Aorta (tissue), 5 donors: ENCODE measurements at regions not wholly inside any gene's neighbourhood (a gene's known extent, or its start where the extent isn't known, plus 50 kb on each side); places are given as distances from the start of the nearest gene placed in this dataset.
"Not testable (repeated sequence)": the region's sequence is repeated elsewhere in the genome, so short reads cannot be mapped to it uniquely, and the experiment has no call there.

Experiments
- ATAC-seq: fragments of 200-7000 bp; cut with Tn5 transposase; one replicate; pipeline ENCODE4 v1.9.1; 2022; ENCODE audit warnings: moderate library complexity; ENCODE audit not compliant: low FRiP score
- DNase-seq, 2 donors: peaks; one replicate each; pipeline ENCODE4 v3.0.0-alpha.2; 2020
- H3K27ac ChIP-seq, 2 donors: one replicate each; pipeline ENCODE4 v1.5.1; 2013; ENCODE audit warnings: low read length in 2 of 2, mild to moderate bottlenecking in 2 of 2, moderate library complexity in 2 of 2, control low read depth in 1 of 2, inconsistent platforms in 1 of 2, low read depth in 1 of 2
- H3K27me3 ChIP-seq, 2 donors: one replicate each; pipeline ENCODE4 v1.6.1; 2013; ENCODE audit warnings: control low read depth in 1 of 2, low read length in 1 of 2, mild to moderate bottlenecking in 1 of 2, moderate library complexity in 1 of 2; ENCODE audit not compliant: insufficient read depth in 2 of 2, control insufficient read depth in 1 of 2
- H3K36me3 ChIP-seq, 2 donors: one replicate each; pipeline ENCODE4 v1.6.1; 2013; ENCODE audit warnings: control low read depth in 1 of 2, low read length in 1 of 2, mild to moderate bottlenecking in 1 of 2; ENCODE audit not compliant: insufficient read depth in 2 of 2, control insufficient read depth in 1 of 2
- H3K4me1 ChIP-seq, 2 donors: one replicate each; pipeline ENCODE4 v1.6.1; 2013; ENCODE audit warnings: low read length in 2 of 2, control low read depth in 1 of 2, mild to moderate bottlenecking in 1 of 2, moderate library complexity in 1 of 2; ENCODE audit not compliant: insufficient read depth in 2 of 2, control insufficient read depth in 1 of 2
- H3K4me3 ChIP-seq, 2 donors: one replicate each; pipeline ENCODE4 v1.5.1; 2013; ENCODE audit warnings: low read length in 2 of 2, control low read depth in 1 of 2, mild to moderate bottlenecking in 1 of 2
- H3K9me3 ChIP-seq: one replicate; pipeline ENCODE4 v1.6.1; 2013; ENCODE audit warnings: mild to moderate bottlenecking, low read length; ENCODE audit not compliant: control insufficient read depth
- WGBS, 2 donors: extraction: QIAGEN DNeasy Blood & Tissue Kit; methylation state at CpG; one replicate each; pipeline ENCODE4 v1.1.7; 2013; 5-methylcytosine and 5-hydroxymethylcytosine counted together
- intact Hi-C, 2 donors: fragments of 100-400 bp; cut with DNase I; formaldehyde crosslinking; loops; one replicate each; pipeline versions ENCODE4 v1.14.2 to v1.15.0; 2022
- donor health status: healthy with polysubstance abuse.
- donor health status: Bipolar disorder and iron deficiency.
- donor health status: DM: no; HTN: no; CAD: no.
- donor health status: DM: no; HTN: no; CAD: no.
- donor health status: DM: yes; HTN: yes; CAD: no.

DNA sequence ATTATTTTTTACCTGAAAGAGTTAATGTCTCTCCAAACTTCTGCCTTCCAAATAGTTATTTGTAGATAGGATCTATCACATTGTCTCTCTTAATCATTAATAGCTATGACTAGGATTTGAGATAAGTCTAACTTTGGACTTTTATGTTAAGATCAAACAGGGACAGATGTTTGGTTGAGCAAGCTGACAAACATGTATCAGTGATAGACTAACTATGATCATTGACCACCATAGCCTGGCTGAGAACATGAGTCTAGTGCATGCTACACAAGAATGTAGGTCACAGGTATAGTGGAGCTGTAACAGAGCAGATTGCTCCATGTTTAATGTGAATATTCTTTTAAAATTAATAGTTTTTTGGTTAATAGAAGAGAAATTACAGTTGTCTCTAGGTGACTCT is 52.0 kb downstream of the SYT15B start:
- H3K27ac ChIP-seq, H3K9me3 ChIP-seq, H3K4me3 ChIP-seq, H3K27me3 ChIP-seq, ATAC-seq, intact Hi-C loops, DNase-seq, H3K4me1 ChIP-seq, H3K36me3 ChIP-seq: not testable (repeated sequence)

DNA sequence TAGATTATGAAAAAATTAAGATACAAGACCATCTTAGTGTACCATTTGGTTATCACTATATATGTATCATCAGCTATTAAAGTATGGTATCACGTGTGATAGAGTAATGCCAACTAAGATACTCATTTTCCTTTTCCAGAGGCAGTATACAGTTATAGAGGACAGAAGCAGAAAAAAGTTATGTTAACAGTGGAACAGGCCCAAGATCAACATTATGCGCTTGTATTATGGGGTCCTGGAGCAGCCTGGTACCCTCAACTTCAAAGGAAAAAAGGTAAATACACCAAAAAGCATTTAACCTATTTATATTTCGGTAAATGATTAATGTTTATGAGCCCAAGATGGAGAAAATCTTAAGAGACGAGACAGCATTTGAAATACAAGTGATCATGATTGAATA is 52.9 kb downstream of the SYT15B start:
- H3K4me3 ChIP-seq, H3K36me3 ChIP-seq, H3K27me3 ChIP-seq, intact Hi-C loops, ATAC-seq, H3K4me1 ChIP-seq, H3K9me3 ChIP-seq, DNase-seq, H3K27ac ChIP-seq: not testable (repeated sequence)
- WGBS, 2 donors, result no CpG with 5 or more reads among the region's 4 CpGs

DNA sequence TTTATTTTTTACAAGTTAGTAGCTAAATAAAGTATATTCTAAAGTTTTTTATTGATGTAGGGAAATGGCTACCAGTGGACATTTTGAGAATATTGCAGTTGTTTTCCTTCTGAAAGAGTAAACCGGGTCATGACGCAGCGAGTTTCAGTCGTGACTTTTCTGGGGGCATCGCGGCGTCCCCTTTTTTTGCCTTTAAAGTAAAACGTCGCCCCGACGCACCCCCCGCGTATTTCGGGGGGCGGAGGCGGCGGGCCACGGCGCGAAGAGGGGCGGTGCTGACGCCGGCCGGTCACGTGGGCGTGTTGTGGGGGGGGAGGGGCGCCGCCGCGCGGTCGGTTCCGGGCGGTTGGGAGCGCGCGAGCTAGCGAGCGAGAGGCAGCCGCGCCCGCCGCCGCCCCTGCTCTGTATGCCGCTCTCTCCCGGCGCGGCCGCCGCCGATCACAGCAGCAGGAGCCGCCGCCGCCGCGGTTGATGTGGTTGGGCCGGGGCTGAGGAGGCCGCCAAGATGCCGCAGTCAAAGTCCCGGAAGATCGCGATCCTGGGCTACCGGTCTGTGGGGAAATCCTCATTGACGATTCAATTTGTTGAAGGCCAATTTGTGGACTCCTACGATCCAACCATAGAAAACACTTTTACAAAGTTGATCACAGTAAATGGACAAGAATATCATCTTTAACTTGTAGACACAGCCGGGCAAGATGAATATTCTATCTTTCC is 57.5 kb downstream of the SYT15B start:
- not testable (repeated sequence) for H3K27ac ChIP-seq, H3K36me3 ChIP-seq
- peak; percentile 89 to 93 for DNase-seq

DNA sequence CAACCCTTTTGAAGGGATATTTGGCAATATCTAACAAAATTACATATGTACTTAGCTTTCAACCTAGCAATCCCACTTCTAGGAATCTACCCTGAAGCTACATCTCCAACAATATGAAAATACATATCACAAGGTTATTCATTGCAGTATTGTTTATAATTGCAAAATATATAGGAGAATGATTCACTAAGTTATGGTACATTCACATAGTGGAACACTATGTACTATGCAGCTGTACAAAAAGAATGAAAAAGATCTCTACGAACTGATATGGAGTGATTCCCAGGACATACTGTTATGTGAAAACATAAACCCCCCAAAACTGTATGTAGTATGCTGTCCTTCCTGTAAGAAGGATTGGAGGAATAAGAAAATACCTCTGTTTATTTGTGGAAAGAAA is 62.1 kb downstream of the SYT15B start:
- H3K4me3 ChIP-seq, DNase-seq, intact Hi-C loops, H3K27ac ChIP-seq, H3K9me3 ChIP-seq, H3K27me3 ChIP-seq, H3K36me3 ChIP-seq, ATAC-seq, H3K4me1 ChIP-seq: not testable (repeated sequence)
- 35 to 43% methylated on average over 1 of the region's 1 CpG for WGBS, 2 donors

More for the DNA sequence above, 57.5 kb downstream of the SYT15B start:
- H3K27me3 ChIP-seq, H3K4me1 ChIP-seq, H3K4me3 ChIP-seq, intact Hi-C loops, H3K9me3 ChIP-seq: not testable (repeated sequence)
- WGBS, 2 donors, result 0% methylated on average over 4 to 36 of the region's 66 CpGs
- peak; percentile 99 for ATAC-seq

DNA sequence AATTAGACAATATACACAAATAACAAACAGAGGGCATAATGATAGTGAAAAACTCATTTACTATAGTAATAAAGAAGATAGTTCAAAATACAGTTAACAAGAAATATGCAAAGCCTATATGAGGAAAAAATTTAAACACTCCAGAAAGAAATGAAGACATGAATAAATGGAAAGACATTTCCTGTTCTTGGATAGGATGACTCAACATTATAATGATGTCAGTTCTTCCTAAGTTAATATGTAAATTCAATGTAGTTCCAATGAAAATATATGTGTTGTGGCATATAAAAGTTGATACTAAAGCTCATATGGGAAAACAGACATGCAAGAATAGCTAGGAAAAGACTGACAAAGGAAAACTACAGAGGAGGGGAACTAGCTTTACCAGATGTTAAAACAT is 63.5 kb downstream of the SYT15B start:
- H3K9me3 ChIP-seq, ATAC-seq, intact Hi-C loops, H3K4me3 ChIP-seq, DNase-seq, H3K4me1 ChIP-seq, H3K27ac ChIP-seq, H3K36me3 ChIP-seq, H3K27me3 ChIP-seq: not testable (repeated sequence)

DNA sequence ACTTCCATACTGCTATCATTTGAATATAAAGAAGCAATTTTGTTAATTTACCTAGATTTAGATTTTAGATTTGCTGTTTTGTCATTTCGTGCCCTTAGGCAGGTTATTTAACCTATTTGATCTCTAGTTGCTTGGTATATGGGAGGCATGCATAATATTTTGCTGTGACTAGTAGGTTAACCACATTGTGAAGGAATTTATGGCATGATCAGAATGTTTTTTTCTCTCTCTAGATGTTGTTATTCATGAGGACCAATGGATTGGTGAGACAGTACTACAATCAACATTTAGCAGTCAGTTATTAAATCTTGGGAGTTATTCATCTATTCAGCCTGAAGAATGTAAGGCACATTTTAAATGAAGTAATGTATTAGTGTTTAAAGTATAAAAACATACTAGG is 67.2 kb downstream of the SYT15B start:
- H3K36me3 ChIP-seq, H3K27me3 ChIP-seq, H3K27ac ChIP-seq, H3K4me1 ChIP-seq, intact Hi-C loops, H3K9me3 ChIP-seq, ATAC-seq, DNase-seq, H3K4me3 ChIP-seq: not testable (repeated sequence)
- 32 to 41% methylated on average over 1 of the region's 1 CpG for WGBS, 2 donors

DNA sequence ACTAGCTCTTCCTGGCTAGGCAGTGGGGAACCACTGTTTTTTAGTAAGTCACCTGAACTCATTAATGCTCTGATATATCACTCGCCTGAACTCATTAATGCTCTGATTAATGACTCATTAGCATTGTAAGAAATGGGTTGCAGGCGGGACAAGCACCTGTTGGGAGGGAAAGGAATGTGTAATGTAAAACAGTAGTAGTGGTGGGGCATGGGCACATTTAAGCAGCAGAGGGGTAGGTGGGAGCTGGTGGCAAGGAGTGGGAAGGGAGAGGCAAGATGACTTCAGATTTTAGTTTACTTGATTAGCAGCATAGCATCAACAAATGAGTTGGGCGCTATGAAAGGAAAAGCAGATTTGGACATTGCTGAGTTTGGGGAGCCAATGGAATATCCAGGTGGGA is 68.2 kb downstream of the SYT15B start:
- H3K27ac ChIP-seq, H3K4me1 ChIP-seq, H3K36me3 ChIP-seq, H3K9me3 ChIP-seq, ATAC-seq, H3K27me3 ChIP-seq, DNase-seq, intact Hi-C loops, H3K4me3 ChIP-seq: not testable (repeated sequence)
- WGBS, 2 donors, result 98 to 100% methylated on average over 2 to 3 of the region's 3 CpGs

DNA sequence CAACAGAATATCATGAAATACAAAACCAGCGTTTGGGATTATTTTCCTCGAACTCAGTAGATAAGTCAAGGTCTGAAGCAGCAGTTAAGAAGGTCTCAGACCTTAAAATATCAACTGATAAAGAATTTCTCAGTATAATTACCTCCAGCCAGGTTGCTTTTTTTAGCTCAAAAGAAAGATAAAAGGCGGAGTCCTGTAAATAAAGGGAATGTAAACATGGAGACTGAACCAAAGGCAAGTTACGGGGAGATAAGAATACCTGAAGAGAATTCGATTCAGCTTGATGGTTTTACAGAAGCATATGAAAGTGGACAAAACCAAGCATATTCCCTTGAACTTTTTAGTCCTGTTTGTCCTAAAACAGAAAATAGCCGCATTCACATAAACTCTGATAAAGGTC is 73.1 kb downstream of the SYT15B start:
- intact Hi-C loops, DNase-seq, H3K27ac ChIP-seq, H3K9me3 ChIP-seq, H3K27me3 ChIP-seq, H3K36me3 ChIP-seq, ATAC-seq, H3K4me3 ChIP-seq, H3K4me1 ChIP-seq: not testable (repeated sequence)
- 41 to 46% methylated on average over 2 of the region's 6 CpGs for WGBS, 2 donors

DNA sequence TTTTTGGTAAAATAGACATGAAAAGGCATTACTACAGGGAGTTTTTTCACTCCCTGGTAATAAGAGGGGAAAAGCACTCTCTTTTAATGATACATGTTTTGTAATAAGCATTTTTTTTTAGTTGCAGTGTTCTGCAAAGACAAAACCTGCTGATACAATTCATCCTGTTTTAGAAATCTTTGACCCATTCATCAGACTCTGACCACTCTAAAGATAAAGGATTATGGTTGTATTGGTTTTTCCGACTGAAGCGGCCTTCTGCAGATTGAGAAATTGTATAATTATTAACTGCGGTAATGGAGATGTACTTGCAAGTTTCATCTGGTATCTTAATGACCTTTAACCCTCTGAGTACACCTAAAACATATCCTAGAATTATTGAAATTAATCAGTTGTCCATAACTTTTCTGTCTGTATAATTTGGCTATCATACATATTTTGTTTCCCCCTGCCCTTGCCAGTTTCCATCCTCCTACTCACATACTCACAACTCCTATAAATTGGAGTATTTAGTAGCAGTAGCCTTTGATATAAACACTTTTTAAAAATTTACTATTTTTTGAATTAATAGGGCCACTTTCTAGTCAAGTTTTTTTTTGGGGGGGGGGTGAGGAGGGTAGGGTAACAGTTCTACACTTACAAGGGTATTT is 79.4 kb downstream of the SYT15B start:
- H3K27me3 ChIP-seq, H3K4me3 ChIP-seq, ATAC-seq, intact Hi-C loops, H3K9me3 ChIP-seq, H3K36me3 ChIP-seq, H3K27ac ChIP-seq, DNase-seq, H3K4me1 ChIP-seq: not testable (repeated sequence)
- no CpG with 5 or more reads among the region's 3 CpGs for WGBS, 2 donors
